HCT116 (cell line): ENCODE measurements at regions not wholly inside any gene's neighbourhood (a gene's known extent, or its start where the extent isn't known, plus 50 kb on each side); places are given as distances from the start of the nearest gene placed in this dataset.

Source experiments
- ATAC-seq: fragments of 200-7000 bp; cut with Tn5 transposase; 2 replicates; pipeline ENCODE4 v1.9.1; 2020; ENCODE audit warnings: mild to moderate bottlenecking, moderate library complexity
- BruUV-seq: library from RNA; stranded (reverse); fragments of 400-500 nt; replicated peaks from 2 replicates; lab custom pipeline; 2021; lab: Mats Ljungman, UMichigan
- CTCF ChIA-PET: fragments of 300-600 bp; sonication (Branson Sonifier 250); formaldehyde crosslinking; loops from one replicate; lab custom pipeline; 2021; ENCODE audit warnings: antibody characterized with exemption; lab: Charles Lee
- POLR2A ChIA-PET: fragments of 300-600, 350-600 bp; sonication (Branson Sonifier 250); formaldehyde crosslinking; loops from one replicate; lab custom pipeline; 2021; ENCODE audit warnings: antibody characterized with exemption; lab: Charles Lee
- RAD21 ChIA-PET, 2 experiments: fragments of 300-600 bp; sonication (Branson Sonifier 250); formaldehyde crosslinking; loops; one replicate each; lab custom pipeline; 2023; ENCODE audit warnings: low total read pairs in 2 of 2; ENCODE audit not compliant: uncharacterized antibody in 2 of 2, unreplicated experiment in 2 of 2, low non-redundant PET in 1 of 2; lab: Charles Lee
- DNase-seq: peaks from one replicate; pipeline ENCODE4 v3.0.0-alpha.2; 2010; ENCODE audit warnings: low read depth, low spot score
- H2AFZ ChIP-seq: fragments of 200-600 bp; shearing (Covaris generic), sonication (generic); 2 replicates; pipeline ENCODE4 v1.6.1; 2017; ENCODE audit warnings: low read depth, mixed run types, mixed read lengths, antibody characterized with exemption, low read length; ENCODE audit not compliant: poor library complexity, severe bottlenecking
- H3K27ac ChIP-seq: 2 replicates; pipeline ENCODE4 v1.5.1; 2012; ENCODE audit warnings: low read depth, low read length
- H3K27me3 ChIP-seq: fragments of 200-600 bp; sonication (generic); 2 replicates; pipeline ENCODE4 v1.6.1; 2016; ENCODE audit warnings: mixed run types, low read length, mixed read lengths; ENCODE audit not compliant: insufficient read depth
- H3K36me3 ChIP-seq, 2 experiments: fragments of 200-500 bp in 1 of 2; fragments of 200-600 bp in 1 of 2; sonication (Bioruptor generic) in 1 of 2; sonication (generic) in 1 of 2; 2 replicates each; pipeline versions ENCODE4 v1.5.1 to v1.6.1; 2014 to 2016; ENCODE audit warnings: low read length in 2 of 2, inconsistent platforms in 1 of 2, mixed read lengths in 1 of 2, mixed run types in 1 of 2; ENCODE audit not compliant: insufficient read depth in 2 of 2, control insufficient read depth in 1 of 2
- H3K4me1 ChIP-seq, 2 experiments: fragments of 200-600 bp in 1 of 2; sonication (generic) in 1 of 2; 2 replicates each; pipeline versions ENCODE4 v1.5.1 to v1.6.1; 2012 to 2017; ENCODE audit warnings: low read length in 2 of 2, inconsistent platforms in 1 of 2, mild to moderate bottlenecking in 1 of 2, mixed read lengths in 1 of 2, mixed run types in 1 of 2, moderate library complexity in 1 of 2; ENCODE audit not compliant: insufficient read depth in 2 of 2, control insufficient read depth in 1 of 2
- H3K4me2 ChIP-seq: fragments of 200-600 bp; sonication (generic); 2 replicates; pipeline ENCODE4 v1.6.1; 2017; ENCODE audit warnings: mixed run types, low read length, mixed read lengths
- H3K4me3 ChIP-seq, 2 experiments: fragments of 200-600 bp in 1 of 2; sonication (generic) in 1 of 2; replicated peaks in 1 of 2; 2 replicates each; pipeline ENCODE4 v1.5.1; 2011 to 2016; ENCODE audit warnings: low read length in 2 of 2, control low read depth in 1 of 2, low read depth in 1 of 2, mild to moderate bottlenecking in 1 of 2, mixed read lengths in 1 of 2, mixed run types in 1 of 2
- H3K79me2 ChIP-seq: fragments of 200-600 bp; sonication (generic); 2 replicates; pipeline ENCODE4 v1.6.1; 2017; ENCODE audit warnings: mild to moderate bottlenecking, mixed run types, low read length, moderate library complexity, mixed read lengths; ENCODE audit not compliant: insufficient read depth
- H3K9ac ChIP-seq: fragments of 200-600 bp; sonication (generic); 2 replicates; pipeline ENCODE4 v1.6.1; 2016; ENCODE audit warnings: low read length, mixed read lengths
- H3K9me2 ChIP-seq: fragments of 200-600 bp; sonication (generic), shearing (Covaris generic); 2 replicates; pipeline ENCODE4 v1.6.1; 2017; ENCODE audit warnings: mixed run types, mild to moderate bottlenecking, moderate library complexity; ENCODE audit not compliant: insufficient read depth
- H3K9me3 ChIP-seq, 2 experiments: fragments of 200-500 bp in 1 of 2; fragments of 200-600 bp in 1 of 2; sonication (Bioruptor generic) in 1 of 2; sonication (generic) in 1 of 2; 2 replicates each; pipeline ENCODE4 v1.6.1; 2014 to 2017; ENCODE audit warnings: low read length in 2 of 2, mixed read lengths in 2 of 2, inconsistent platforms in 1 of 2, low read depth in 1 of 2, mild to moderate bottlenecking in 1 of 2, mixed run types in 1 of 2, moderate library complexity in 1 of 2; ENCODE audit not compliant: control insufficient read depth in 1 of 2, insufficient read depth in 1 of 2
- H4K20me1 ChIP-seq: fragments of 200-600 bp; sonication (generic), shearing (Covaris generic); 2 replicates; pipeline ENCODE4 v1.6.1; 2017; ENCODE audit warnings: mixed run types, mild to moderate bottlenecking, moderate library complexity; ENCODE audit not compliant: insufficient read depth
- ATF3 ChIP-seq: IDR thresholded peaks from 2 replicates; pipeline ENCODE4 v1.6.1; 2012
- EGR1 ChIP-seq: IDR thresholded peaks from 2 replicates; pipeline ENCODE4 v1.6.1; 2012; ENCODE audit warnings: low read depth
- ELF1 ChIP-seq: IDR thresholded peaks from 2 replicates; pipeline ENCODE4 v1.6.1; 2012; ENCODE audit warnings: low read depth, borderline replicate concordance
- EZH2 ChIP-seq: fragments of 200-600 bp; sonication (generic); IDR thresholded peaks from 2 replicates; pipeline ENCODE4 v1.6.1; 2017; ENCODE audit warnings: antibody characterized with exemption, mixed run types
- EZH2phosphoT487 ChIP-seq: fragments of 200-600 bp; IDR thresholded peaks from 2 replicates; pipeline ENCODE4 v1.6.1; 2018; ENCODE audit warnings: antibody characterized with exemption, borderline replicate concordance
- FOSL1 ChIP-seq: IDR thresholded peaks from 2 replicates; pipeline ENCODE4 v1.6.1; 2012; ENCODE audit warnings: low read depth
- JUND ChIP-seq: IDR thresholded peaks from 2 replicates; pipeline ENCODE4 v1.6.1; 2012
- MAX ChIP-seq: IDR thresholded peaks from 2 replicates; pipeline ENCODE4 v1.6.1; 2012
- POLR2A ChIP-seq: IDR thresholded peaks from 2 replicates; pipeline ENCODE4 v1.7.0; 2011; ENCODE audit warnings: borderline replicate concordance; ENCODE audit not compliant: insufficient read depth, insufficient read length; ENCODE audit errors: extremely low read depth
- REST ChIP-seq: IDR thresholded peaks from 2 replicates; pipeline ENCODE4 v1.6.1; 2012; ENCODE audit warnings: low read depth
- SP1 ChIP-seq: IDR thresholded peaks from 2 replicates; pipeline ENCODE4 v1.6.1; 2012; ENCODE audit warnings: low read depth
- TCF7L2 ChIP-seq: IDR thresholded peaks from 2 replicates; pipeline ENCODE4 v1.7.0; 2011; ENCODE audit warnings: borderline replicate concordance, inconsistent platforms; ENCODE audit not compliant: insufficient read depth, insufficient read length; ENCODE audit errors: extremely low read depth
- YY1 ChIP-seq: IDR thresholded peaks from 2 replicates; pipeline ENCODE4 v1.6.1; 2011; ENCODE audit warnings: low read length, low read depth, moderate library complexity, mild to moderate bottlenecking; ENCODE audit not compliant: insufficient replicate concordance; ENCODE audit errors: extremely low read depth
- ZBTB33 ChIP-seq: IDR thresholded peaks from 2 replicates; pipeline ENCODE4 v1.6.1; 2011; ENCODE audit warnings: mild to moderate bottlenecking, low read length, moderate library complexity; ENCODE audit not compliant: insufficient replicate concordance; ENCODE audit errors: extremely low read depth
- ZNF274 ChIP-seq: fragments of 200-500 bp; sonication (Bioruptor generic); IDR thresholded peaks from 2 replicates; pipeline ENCODE4 v1.6.1; 2014; ENCODE audit warnings: mild to moderate bottlenecking, low read depth, low read length, inconsistent platforms
- intact Hi-C: fragments of 100-400 bp; cut with micrococcal nuclease; formaldehyde crosslinking; loops from 2 replicates; pipeline ENCODE4 v1.10.0; 2022

- POLR2A ChIA-PET, result no interaction called here
- BruUV-seq, result no TSS peak
- intact Hi-C loops, result no loop called here
- TF ChIP-seq MAX (no peak), ZNF274 (no peak), EZH2phosphoT487 (no peak), EZH2 (no peak), TCF7L2 (no peak), JUND (no peak), POLR2A (no peak), SP1 (no peak)
- Histone ChIP-seq H3K9me2 (no peaks in the 10 kb centered on the region), H3K9me3 (no peaks in the 10 kb centered on the region), H4K20me1 (no peaks in the 10 kb centered on the region), H3K9ac (no peak overlapping the region), H3K27ac (no peak overlapping the region), H3K27me3 (no peaks in the 10 kb centered on the region), H3K4me1 (no peaks in the 10 kb centered on the region), H3K4me2 (no peak overlapping the region), H3K79me2 (no peaks in the 10 kb centered on the region), H3K36me3 (no peaks in the 10 kb centered on the region), H3K4me3 (no peak overlapping the region), H2AFZ (no peak overlapping the region)
- CTCF ChIA-PET, result no interaction called here
- DNase-seq (no peak), ATAC-seq (no peak)
- RAD21 ChIA-PET, result no interaction called here
Measured at GRCh38 chr4:104641418-104641817, 146.7 kb upstream of the CXXC4 start.

GRCh38 chr4:104642521-104642920 is 147.8 kb upstream of the CXXC4 start:
- CTCF ChIA-PET, result no interaction called here
- Histone ChIP-seq H3K4me3 (no peak overlapping the region), H3K27me3 (no peaks in the 10 kb centered on the region), H3K9me3 (no peaks in the 10 kb centered on the region), H3K36me3 (no peaks in the 10 kb centered on the region), H4K20me1 (no peaks in the 10 kb centered on the region), H3K27ac (no peak overlapping the region), H3K4me2 (no peak overlapping the region), H3K79me2 (no peaks in the 10 kb centered on the region), H2AFZ (no peak overlapping the region), H3K9me2 (no peaks in the 10 kb centered on the region), H3K4me1 (no peaks in the 10 kb centered on the region), H3K9ac (no peak overlapping the region)
- intact Hi-C loops, result no loop called here
- no TSS peak for BruUV-seq
- RAD21 ChIA-PET, result no interaction called here
- DNase-seq, result no peak
- ATAC-seq, result no peak
- POLR2A ChIA-PET, result no interaction called here
- TF ChIP-seq ZBTB33, result no peak
- TF ChIP-seq EZH2phosphoT487, result no peak
- TF ChIP-seq MAX, result no peak
- TF ChIP-seq TCF7L2, result no peak
- no peak for TF ChIP-seq ELF1
- no peak for TF ChIP-seq ATF3
- no peak for TF ChIP-seq REST
- no peak for TF ChIP-seq EGR1
- no peak for TF ChIP-seq YY1
- no peak for TF ChIP-seq JUND
- no peak for TF ChIP-seq SP1
- TF ChIP-seq POLR2A, result no peak
- TF ChIP-seq FOSL1, result no peak
